Naive B cell (primary cell): ENCODE measurements at regions not wholly inside any gene's neighbourhood (a gene's known extent, or its start where the extent isn't known, plus 50 kb on each side); places are given as distances from the start of the nearest gene placed in this dataset.
"Not testable (repeated sequence)": the region's sequence is repeated elsewhere in the genome, so short reads cannot be mapped to it uniquely, and the experiment has no call there.

Experiments used
- ATAC-seq, 2 donors: fragments of 150-1000 bp; cut with Tn5 transposase; 2 replicates each; pipeline ENCODE4 v1.10.0; 2021; ENCODE audit warnings: low read depth in 2 of 2, mild to moderate bottlenecking in 2 of 2, moderate library complexity in 2 of 2
- DNase-seq: peaks from one replicate; pipeline ENCODE4 v3.0.0; 2022
- H3K27ac Mint-ChIP-seq, 6 donors: one replicate each; pipeline ENCODE4 v1.8.0; 2020 to 2022; ENCODE audit warnings: mild to moderate bottlenecking in 6 of 6, mixed read lengths in 6 of 6, moderate library complexity in 5 of 6, inconsistent platforms in 2 of 6
- H3K27me3 Mint-ChIP-seq, 3 donors: one replicate each; pipeline ENCODE4 v1.8.0; 2021 to 2022; ENCODE audit warnings: mixed read lengths in 3 of 3, mild to moderate bottlenecking in 1 of 3
- H3K36me3 Mint-ChIP-seq, 2 donors: one replicate each; pipeline ENCODE4 v1.8.0; 2020 to 2022; ENCODE audit warnings: mixed read lengths in 2 of 2, inconsistent platforms in 1 of 2, mild to moderate bottlenecking in 1 of 2
- H3K4me1 Mint-ChIP-seq, 3 donors: one replicate each; pipeline ENCODE4 v1.8.0; 2020 to 2022; ENCODE audit warnings: mixed read lengths in 3 of 3, inconsistent platforms in 1 of 3, mild to moderate bottlenecking in 1 of 3, moderate library complexity in 1 of 3
- H3K4me3 Mint-ChIP-seq, 8 donors: one replicate each; pipeline ENCODE4 v1.8.0; 2020 to 2022; ENCODE audit warnings: mild to moderate bottlenecking in 8 of 8, mixed read lengths in 8 of 8, moderate library complexity in 8 of 8, inconsistent platforms in 2 of 8
- H3K9me3 Mint-ChIP-seq, 7 donors: one replicate each; pipeline ENCODE4 v1.8.0; 2020 to 2022; ENCODE audit warnings: mixed read lengths in 7 of 7, mild to moderate bottlenecking in 5 of 7, inconsistent platforms in 2 of 7, moderate library complexity in 1 of 7

DNA sequence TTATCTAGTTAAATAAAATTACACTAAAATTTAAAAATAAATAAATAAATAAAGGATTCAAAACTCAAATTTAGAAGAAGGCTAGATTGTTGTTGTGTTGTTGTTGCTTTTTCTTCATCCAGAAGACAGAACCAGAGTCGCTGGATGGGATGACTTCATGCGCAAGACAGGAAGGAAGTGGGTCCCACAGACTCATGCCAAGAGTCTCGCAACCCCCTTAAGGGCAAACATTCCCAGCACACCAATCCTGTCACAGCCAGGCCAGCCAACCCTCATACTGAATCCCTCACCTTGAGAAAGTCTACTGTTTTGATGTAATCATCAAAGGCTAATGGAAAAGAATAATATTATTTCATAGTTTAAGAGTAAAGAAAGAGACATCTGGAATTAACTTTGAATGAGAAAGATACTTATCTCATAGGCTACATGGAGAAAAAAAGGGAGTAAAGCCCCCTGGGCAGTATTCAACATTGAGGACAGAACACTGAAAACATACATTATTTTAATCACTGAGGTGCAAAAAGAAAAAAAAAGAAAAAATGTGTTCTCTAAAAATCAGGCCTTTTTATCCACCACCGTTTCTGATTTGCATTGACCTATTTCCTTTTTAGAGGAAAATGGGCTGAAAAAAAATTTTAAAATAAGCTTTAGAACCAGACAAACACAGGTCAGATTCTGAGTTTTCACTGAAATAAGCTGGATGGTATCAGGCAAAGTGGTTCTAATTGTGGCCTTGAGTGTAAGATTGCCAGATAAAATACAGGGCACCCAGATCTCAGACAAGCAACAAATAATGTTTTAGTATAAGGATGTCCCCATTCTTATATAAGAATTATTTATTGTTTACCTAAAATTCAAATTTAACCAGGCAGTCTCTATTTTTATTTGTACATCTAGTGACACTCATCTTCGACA, 826.5 kb downstream of the TNS3 start:
- H3K27me3 Mint-ChIP-seq: peaks cover 0 to 3% (median 0%) of the 10 kb centered on the region in 3 donors
- H3K36me3 Mint-ChIP-seq: no peaks in the 10 kb centered on the region
- no peak for ATAC-seq
- DNase-seq: no peak
- H3K4me3 Mint-ChIP-seq: no peak overlapping the region
- no peak overlapping the region for H3K27ac Mint-ChIP-seq
- H3K9me3 Mint-ChIP-seq: peaks cover 0 to 4% (median 2%) of the 10 kb centered on the region in 7 donors
- H3K4me1 Mint-ChIP-seq: no peaks in the 10 kb centered on the region

DNA sequence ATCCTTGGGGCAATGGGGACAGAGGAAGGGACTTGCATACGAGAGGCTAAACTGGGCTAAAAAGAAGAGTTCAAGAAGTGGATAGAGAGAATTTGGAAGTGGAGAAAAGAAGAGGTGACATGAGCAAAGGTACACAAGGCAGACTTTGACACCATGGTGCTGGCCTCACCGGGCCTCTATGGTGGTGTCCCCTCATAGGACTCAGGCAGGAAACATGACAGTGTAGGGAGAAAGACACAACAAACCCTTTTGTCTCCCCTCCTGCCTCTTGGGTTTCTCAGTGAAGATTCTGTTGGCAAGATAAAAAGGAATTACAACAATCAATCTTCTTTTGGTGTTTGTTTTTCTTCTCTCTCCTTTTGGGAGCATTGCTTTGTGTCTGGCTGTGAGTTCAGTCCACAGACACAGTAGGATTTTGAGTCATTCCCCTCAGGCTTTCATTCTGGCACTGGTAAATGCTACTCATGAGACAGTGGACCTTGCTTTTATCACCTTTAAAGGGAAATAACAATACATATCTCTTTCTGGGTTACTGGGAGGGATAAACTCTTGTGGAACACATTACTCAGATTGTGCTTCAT, 827.7 kb downstream of the TNS3 start:
- ATAC-seq (no peak), DNase-seq (no peak)
- Mint-ChIP-seq H3K36me3 (no peaks in the 10 kb centered on the region), H3K27me3 (peaks cover 0 to 8% (median 0%) of the 10 kb centered on the region in 3 donors), H3K4me1 (no peaks in the 10 kb centered on the region), H3K4me3 (no peak overlapping the region), H3K27ac (no peak overlapping the region), H3K9me3 (peaks cover 0 to 4% (median 2%) of the 10 kb centered on the region in 7 donors)

DNA sequence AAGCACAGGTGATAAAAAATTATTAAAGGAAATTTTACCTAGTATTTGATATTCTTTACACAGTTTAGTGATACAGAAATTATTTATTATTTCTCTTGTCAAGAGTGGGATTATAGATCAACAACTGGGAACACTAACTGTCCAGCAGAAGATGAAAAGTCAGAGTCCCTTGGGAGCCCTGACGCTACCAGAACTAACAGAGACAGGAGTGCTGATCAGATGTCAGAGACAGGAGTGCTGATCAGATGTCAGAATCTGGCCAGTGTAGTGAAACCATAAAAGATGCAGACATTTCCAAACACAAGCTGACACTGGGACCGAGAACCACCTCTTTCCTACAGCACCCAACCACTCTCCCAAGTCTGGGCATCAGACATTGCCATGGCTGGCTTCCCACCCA, 828.2 kb downstream of the TNS3 start:
- H3K27ac Mint-ChIP-seq: no peak overlapping the region
- DNase-seq: no peak
- H3K4me1 Mint-ChIP-seq: no peaks in the 10 kb centered on the region
- no peak for ATAC-seq
- H3K27me3 Mint-ChIP-seq: peaks cover 0 to 8% (median 0%) of the 10 kb centered on the region in 3 donors
- H3K4me3 Mint-ChIP-seq: no peak overlapping the region
- H3K36me3 Mint-ChIP-seq: no peaks in the 10 kb centered on the region
- peaks cover 0 to 4% (median 2%) of the 10 kb centered on the region in 7 donors for H3K9me3 Mint-ChIP-seq

DNA sequence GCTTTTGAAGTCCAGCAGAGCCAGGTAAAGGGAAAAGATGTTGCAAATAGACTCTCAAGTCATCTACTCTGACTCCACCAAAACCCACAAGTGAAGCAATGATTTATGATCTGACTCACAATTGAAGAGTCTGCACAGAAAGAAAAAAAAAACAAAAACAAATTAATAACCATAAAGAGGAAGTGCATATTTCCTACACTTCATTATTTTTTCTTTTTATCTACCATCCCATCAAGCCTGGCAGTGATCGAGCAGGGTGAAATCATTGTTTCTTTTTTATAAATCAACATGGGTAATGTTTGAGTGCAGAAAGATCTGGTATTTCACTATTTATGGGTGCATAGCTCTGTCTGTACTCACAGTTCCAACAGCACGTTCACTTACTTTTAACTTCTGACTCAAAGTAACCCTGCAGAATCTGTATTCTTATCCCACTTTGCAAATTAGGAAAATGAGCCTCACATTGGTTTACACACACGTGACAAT, 829.0 kb downstream of the TNS3 start:
- Mint-ChIP-seq H3K9me3 (peaks cover 0 to 4% (median 2%) of the 10 kb centered on the region in 7 donors), H3K4me1 (no peaks in the 10 kb centered on the region), H3K4me3 (no peak overlapping the region), H3K27me3 (peaks cover 0 to 8% (median 0%) of the 10 kb centered on the region in 3 donors), H3K36me3 (no peaks in the 10 kb centered on the region), H3K27ac (no peak overlapping the region)
- no peak for ATAC-seq
- DNase-seq: no peak

DNA sequence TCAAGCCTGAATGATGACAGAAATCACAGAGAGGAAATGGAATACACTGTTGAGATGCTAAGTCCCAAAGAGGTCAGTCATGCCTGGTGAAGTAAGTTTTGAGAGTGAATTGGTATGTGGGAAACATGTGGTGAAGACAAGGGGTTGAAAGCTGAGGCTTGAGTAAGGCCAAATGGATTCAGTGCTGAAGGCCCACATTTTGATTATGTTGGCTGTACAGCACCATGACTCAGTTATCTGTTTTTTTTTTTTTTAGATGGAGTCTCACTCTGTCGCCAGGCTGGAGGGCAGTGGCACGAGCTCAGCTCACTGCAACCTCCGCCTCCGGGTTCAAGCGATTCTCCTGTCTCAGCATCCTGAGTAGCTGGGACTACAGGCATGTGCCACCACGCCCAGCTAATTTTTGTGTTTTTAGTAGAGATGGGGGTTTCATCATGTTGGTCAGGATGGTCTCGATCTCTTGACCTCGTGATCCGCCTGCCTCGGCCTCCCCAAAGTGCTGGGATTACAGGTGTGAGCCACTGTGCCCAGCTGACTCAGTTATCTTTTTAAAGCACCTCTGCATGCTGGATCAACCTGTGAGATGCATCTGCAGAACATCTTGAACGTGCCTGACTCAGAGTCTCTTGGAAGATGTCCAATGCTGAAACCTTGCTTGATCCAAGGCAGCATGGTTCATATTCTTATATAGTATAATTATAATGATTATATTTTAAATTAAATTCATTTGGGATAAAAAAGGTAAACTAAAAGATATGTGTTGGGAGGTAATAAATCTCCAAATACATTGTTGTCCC, 829.8 kb downstream of the TNS3 start:
- not testable (repeated sequence) for H3K36me3 Mint-ChIP-seq, ATAC-seq, H3K4me3 Mint-ChIP-seq, H3K27ac Mint-ChIP-seq, DNase-seq, H3K9me3 Mint-ChIP-seq, H3K4me1 Mint-ChIP-seq, H3K27me3 Mint-ChIP-seq

DNA sequence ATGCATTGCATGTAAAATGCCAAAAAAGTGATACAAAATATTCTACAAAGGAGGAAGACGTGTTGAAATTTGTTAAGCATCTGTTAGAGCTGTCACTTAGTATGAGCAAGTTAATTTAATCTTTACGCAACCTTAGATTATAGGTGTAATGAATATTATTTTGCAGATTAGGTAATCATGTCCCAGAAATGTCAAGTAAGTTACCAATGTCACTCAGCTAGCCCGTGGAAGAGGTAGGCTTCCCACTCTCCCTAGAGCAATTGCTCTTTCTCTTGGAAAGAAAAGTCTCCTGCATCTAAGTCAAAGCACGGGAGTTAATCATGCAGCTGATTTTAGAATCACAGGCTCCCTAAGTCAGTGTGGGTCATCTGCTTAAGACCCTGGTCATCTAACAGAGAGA, 830.4 kb upstream of the IGFBP3 start:
- H3K9me3 Mint-ChIP-seq: peaks cover 0 to 4% (median 2%) of the 10 kb centered on the region in 7 donors
- no peaks in the 10 kb centered on the region for H3K4me1 Mint-ChIP-seq
- H3K4me3 Mint-ChIP-seq: no peak overlapping the region
- ATAC-seq: no peak
- peaks cover 0 to 8% (median 0%) of the 10 kb centered on the region in 3 donors for H3K27me3 Mint-ChIP-seq
- DNase-seq: no peak
- H3K27ac Mint-ChIP-seq: no peak overlapping the region
- no peaks in the 10 kb centered on the region for H3K36me3 Mint-ChIP-seq

DNA sequence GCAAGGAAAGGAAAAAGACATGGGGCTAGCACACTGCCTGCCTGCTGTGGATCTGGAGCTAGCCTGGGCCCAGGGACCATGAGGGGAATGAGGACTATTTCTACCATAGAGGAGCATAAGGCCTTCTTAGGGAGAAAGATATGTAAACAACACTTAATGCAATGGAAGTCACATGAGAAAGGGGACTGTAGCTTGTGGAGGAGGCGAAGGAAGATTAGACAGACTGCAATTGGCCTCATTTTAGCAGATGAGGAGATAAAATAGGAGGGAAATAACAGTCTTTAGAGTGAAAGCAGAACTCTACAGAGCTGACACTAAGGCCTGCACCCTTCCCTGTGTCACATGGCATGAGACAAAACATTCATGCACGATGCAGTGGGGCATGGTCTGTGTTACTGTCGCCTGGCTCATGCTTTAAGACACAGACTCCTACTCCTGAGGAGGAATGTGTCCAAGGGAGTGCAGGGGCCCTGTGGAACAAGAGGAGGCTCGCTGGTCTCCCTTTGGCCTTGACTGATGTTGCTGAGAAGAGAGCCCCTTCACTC, 829.3 kb upstream of the IGFBP3 start:
- Mint-ChIP-seq H3K27me3 (peaks cover 0 to 8% (median 0%) of the 10 kb centered on the region in 3 donors), H3K36me3 (no peaks in the 10 kb centered on the region), H3K4me1 (no peaks in the 10 kb centered on the region), H3K27ac (no peak overlapping the region), H3K4me3 (no peak overlapping the region), H3K9me3 (peaks cover 0 to 4% (median 2%) of the 10 kb centered on the region in 7 donors)
- no peak for DNase-seq
- no peak for ATAC-seq

DNA sequence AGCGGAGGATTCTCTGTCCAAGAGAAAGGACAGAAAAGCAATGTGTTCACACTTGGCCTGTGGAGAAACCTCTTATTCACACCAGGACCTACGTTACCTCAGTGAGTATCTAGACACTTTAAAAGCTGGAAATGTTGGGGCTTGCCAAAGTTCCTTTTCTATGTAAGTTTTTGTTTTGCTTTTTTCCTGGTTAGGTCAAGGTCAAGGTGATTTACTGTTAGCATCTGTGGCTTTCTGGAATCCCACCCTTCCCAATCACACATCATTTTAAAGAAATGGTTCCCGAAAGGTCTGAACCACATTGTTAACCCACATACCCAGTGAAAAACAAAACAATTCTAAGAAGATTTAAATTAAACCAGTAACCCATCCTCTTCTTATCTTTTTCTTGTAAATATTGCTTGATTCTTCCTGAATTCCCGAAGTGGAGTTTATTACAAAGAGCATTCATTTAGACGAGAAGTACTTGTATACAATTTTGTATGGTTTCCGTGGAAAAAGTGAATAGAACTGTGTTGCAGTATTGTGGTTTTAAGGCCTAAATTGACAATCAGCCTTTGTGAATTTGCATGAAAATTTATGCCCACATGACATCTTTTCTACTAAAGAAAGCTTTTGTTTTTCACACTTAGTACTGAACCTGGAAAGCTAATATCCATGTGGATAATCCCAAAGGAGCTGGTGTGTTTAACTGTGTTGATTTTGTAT, 827.0 kb upstream of the IGFBP3 start:
- Mint-ChIP-seq H3K27ac (peak overlapping the region in 1 of 6 donors; percentile 2), H3K9me3 (peaks cover 0 to 4% (median 2%) of the 10 kb centered on the region in 7 donors), H3K4me1 (no peaks in the 10 kb centered on the region), H3K36me3 (no peaks in the 10 kb centered on the region), H3K27me3 (peaks cover 0 to 8% (median 0%) of the 10 kb centered on the region in 3 donors), H3K4me3 (no peak overlapping the region)
- DNase-seq: no peak
- no peak for ATAC-seq

DNA sequence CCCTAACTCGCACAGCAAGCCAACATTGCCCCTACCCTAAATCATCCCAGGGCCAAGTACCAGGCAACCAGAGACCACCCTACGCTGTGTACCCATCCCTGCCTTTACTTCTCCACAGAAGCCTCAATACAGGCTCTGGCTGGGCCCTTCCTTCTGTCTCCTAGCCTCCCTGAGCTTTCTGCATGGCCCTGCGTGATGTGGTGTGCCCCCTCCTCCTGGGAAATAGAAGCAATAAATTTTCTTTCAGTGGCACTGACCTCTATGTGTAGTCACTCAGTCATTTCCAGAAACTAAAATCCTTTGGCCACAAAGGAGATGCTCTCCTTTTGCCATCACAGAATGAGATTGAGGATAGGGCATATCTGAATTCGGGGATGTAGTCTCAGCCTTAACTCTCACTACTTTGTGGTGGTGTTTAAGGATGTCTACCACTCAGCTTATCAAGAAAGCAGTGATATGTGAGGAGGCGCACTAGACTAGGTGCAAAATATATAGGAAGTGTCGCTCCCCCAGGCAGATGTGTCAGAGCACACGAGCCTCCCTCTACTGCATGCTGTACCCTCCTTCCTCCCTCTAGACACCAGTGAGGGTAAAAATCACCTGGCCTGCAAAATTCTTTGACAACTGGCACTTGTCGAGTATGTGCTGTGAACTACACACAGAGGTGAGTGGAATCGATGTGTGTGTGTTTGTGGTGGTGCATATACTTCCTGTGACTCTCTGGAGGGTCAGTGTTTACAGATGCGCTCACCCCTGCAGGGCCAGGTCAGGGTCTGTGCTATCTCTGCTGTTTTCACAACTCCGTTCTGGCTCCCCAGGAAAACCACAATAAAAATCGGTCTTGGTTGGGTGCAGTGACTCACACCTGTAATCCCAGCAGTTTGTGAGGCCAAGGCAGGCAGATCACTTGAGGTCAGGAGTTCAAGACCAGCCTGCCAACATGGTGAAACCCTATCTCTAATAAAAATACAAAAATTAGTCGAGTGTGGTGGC, 825.9 kb upstream of the IGFBP3 start:
- H3K27ac Mint-ChIP-seq: no peak overlapping the region
- H3K36me3 Mint-ChIP-seq: no peaks in the 10 kb centered on the region
- H3K9me3 Mint-ChIP-seq: peaks cover 0 to 4% (median 2%) of the 10 kb centered on the region in 7 donors
- H3K27me3 Mint-ChIP-seq: peaks cover 0 to 8% (median 0%) of the 10 kb centered on the region in 3 donors
- H3K4me1 Mint-ChIP-seq: no peaks in the 10 kb centered on the region
- no peak overlapping the region for H3K4me3 Mint-ChIP-seq
- DNase-seq: no peak
- ATAC-seq: no peak

DNA sequence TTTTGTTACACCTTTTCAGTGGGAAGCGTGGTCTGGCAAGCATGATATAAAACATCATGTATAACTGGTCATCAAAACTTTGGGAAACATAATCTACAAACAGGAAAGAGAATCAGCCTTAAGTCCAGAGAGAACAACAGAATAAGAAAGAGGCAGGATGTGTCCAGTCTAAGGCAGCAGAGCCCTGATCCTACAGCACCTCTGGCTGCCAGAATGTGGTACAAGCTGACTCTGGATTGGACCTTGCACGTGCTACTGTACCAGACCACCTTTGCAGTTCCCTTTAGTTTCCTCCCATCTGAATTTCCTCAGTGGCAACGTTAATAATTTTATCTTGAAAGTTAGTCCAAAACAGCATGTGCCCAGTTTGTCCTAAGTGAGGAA, 824.6 kb upstream of the IGFBP3 start:
- peaks cover 0 to 8% (median 0%) of the 10 kb centered on the region in 3 donors for H3K27me3 Mint-ChIP-seq
- no peak for ATAC-seq

DNA sequence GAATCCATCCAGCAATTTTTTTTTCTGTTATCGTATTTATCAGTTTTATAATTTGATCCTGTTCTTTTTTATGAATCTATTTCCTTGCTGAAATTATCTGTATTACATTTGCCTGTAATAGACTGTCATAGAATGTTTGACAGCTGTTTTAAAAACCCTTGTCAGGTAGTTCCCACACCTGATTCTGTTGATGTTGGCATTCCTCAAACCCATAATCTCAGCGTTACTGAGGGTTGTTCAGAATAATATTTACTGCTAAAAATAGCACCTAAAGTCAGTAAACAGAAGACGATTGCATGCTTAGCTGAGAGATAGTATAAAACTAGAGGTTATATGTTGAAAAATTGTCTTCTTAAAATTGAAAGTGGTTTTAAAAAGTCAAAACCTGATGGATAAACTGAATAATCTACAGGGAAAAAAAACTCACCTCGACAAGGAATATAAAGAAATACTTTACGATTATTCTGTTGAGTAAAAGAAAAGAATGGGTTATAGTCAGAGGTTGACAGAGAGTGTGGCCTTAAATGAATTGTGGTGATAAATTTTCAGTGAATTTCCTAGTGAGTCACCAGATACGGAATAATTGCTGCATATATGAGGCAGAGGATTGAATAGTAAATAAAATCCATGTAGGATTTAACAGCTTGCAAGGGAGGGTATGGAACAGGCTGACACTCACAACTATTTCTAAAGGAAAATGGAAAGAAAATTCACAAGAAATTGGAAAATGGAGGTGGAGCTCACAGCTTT, 824.1 kb upstream of the IGFBP3 start:
- Mint-ChIP-seq H3K27me3 (peaks cover 0 to 2% (median 0%) of the 10 kb centered on the region in 3 donors), H3K4me1 (no peaks in the 10 kb centered on the region), H3K4me3 (no peak overlapping the region), H3K27ac (no peak overlapping the region), H3K9me3 (peaks cover 0 to 2% (median 0%) of the 10 kb centered on the region in 7 donors), H3K36me3 (no peaks in the 10 kb centered on the region)
- ATAC-seq (no peak), DNase-seq (no peak)

More for the DNA sequence above, 824.6 kb upstream of the IGFBP3 start:
- Mint-ChIP-seq H3K27ac (no peak overlapping the region), H3K36me3 (no peaks in the 10 kb centered on the region), H3K4me1 (no peaks in the 10 kb centered on the region), H3K4me3 (no peak overlapping the region), H3K9me3 (peaks cover 0 to 2% (median 0%) of the 10 kb centered on the region in 7 donors)
- DNase-seq: no peak
